ENCODE measurements at regions not wholly inside any gene's neighbourhood (a gene's known extent, or its start where the extent isn't known, plus 50 kb on each side); places are given as distances from the start of the nearest gene placed in this dataset.

DNA sequence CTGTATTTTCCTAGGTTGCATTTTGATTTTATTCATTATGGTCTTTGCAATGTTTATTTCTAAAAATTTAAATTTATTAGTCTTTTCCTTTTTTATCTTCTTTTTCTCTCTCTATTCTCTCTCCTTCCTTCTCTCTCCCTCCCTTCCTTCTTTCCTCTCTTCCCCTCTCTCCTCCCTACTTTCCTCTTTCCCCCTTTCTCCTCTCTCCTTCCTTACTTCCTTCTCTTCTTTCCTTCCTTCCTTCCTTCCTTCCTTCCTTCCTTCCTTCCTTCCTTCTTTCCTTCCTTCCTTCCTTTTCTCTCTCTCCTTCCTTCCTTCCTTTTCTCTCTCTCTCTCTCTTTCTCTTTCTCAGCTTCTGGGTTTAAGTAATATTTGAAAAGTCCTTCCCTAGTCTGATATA lies 72.8 kb upstream of the RASGRF1 start:
- H3K4me1 Mint-ChIP-seq, result peaks cover 5% of the 10 kb centered on the region
- no peak overlapping the region for H3K27ac Mint-ChIP-seq
- POLR2A ChIA-PET, result no interaction called here
- peaks cover 15% of the 10 kb centered on the region for H3K9me3 Mint-ChIP-seq
- DNase-seq, result no peak
- no peak for ATAC-seq (ENCODE audit: low read depth)
- CTCF ChIA-PET, result no interaction called here
- H3K36me3 Mint-ChIP-seq (ENCODE audit: low read depth), result no peaks in the 10 kb centered on the region
- H3K27me3 Mint-ChIP-seq, result peaks cover 5% of the 10 kb centered on the region
- H3K4me3 Mint-ChIP-seq, result no peak overlapping the region
- intact Hi-C loops (cut with micrococcal nuclease), result no loop called here
- TF ChIP-seq, protein P1, sequence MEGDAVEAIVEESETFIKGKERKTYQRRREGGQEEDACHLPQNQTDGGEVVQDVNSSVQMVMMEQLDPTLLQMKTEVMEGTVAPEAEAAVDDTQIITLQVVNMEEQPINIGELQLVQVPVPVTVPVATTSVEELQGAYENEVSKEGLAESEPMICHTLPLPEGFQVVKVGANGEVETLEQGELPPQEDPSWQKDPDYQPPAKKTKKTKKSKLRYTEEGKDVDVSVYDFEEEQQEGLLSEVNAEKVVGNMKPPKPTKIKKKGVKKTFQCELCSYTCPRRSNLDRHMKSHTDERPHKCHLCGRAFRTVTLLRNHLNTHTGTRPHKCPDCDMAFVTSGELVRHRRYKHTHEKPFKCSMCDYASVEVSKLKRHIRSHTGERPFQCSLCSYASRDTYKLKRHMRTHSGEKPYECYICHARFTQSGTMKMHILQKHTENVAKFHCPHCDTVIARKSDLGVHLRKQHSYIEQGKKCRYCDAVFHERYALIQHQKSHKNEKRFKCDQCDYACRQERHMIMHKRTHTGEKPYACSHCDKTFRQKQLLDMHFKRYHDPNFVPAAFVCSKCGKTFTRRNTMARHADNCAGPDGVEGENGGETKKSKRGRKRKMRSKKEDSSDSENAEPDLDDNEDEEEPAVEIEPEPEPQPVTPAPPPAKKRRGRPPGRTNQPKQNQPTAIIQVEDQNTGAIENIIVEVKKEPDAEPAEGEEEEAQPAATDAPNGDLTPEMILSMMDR (IDR thresholded peaks at IDR 0.05), result no peak

DNA sequence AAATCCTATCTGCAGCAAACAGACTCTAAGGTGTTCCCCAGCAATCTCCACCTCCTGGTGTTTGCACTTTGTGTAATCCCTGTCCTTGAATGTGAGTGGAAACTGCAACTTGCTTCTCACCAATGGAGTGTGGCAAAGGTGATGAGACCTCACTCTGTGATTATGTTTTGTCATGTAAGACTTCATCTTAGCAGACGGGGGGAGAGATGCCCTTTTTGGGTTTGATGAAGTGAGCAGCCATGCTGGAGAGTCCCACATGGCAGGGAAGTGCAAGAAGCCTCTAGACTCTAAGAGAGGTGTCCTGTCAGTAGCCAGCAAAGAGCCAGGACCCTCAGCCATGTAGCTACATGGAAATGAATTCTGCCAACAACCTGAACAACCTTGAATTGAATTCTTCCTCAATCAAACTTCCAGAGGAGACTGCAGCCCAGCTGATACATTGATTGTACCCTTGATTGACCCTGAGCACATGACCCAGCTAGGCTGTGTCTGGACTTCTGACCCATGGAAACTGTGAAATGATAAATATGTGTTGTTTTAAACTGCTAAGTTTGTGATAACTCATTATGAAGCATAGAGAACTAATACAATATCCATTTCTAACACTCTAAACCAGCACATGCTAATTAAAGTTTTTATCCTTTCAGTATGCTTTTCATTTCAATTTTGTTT lies 71.4 kb upstream of the RASGRF1 start:
- H3K9me3 Mint-ChIP-seq, result peaks cover 15% of the 10 kb centered on the region

DNA sequence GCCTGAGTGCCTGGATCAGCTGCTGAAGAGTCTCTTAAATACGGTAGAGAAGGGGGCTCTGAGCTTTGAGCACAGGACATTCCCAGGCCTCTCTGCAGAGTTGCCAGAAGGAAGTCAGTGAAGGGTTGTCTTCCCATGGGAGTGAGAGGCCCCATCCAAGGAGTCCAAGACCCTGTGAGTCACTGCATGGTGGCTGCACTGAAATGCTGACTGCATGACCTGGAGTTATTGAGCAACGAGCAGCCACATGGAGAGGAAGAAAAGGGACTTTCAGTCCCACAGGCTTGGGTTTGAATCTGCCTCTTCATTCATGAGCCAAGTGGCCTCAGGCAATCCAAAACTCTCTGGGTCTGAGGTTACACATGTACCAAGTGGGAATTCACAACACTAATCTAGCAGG lies 69.6 kb upstream of the RASGRF1 start:
- CTCF ChIA-PET, result no interaction called here
- H3K36me3 Mint-ChIP-seq (ENCODE audit: low read depth), result no peaks in the 10 kb centered on the region

More for the DNA sequence above, 71.4 kb upstream of the RASGRF1 start:
- CTCF ChIA-PET, result no interaction called here
- POLR2A ChIA-PET, result no interaction called here
- TF ChIP-seq, protein P1 (IDR thresholded peaks at IDR 0.05), result no peak
- Mint-ChIP-seq H3K27ac (no peak overlapping the region), H3K4me3 (no peak overlapping the region), H3K36me3 (ENCODE audit: low read depth) (no peaks in the 10 kb centered on the region), H3K4me1 (peaks cover 5% of the 10 kb centered on the region), H3K27me3 (peaks cover 5% of the 10 kb centered on the region)
- ATAC-seq (ENCODE audit: low read depth), result no peak
- intact Hi-C loops (cut with micrococcal nuclease), result no loop called here
- no peak for DNase-seq

DNA sequence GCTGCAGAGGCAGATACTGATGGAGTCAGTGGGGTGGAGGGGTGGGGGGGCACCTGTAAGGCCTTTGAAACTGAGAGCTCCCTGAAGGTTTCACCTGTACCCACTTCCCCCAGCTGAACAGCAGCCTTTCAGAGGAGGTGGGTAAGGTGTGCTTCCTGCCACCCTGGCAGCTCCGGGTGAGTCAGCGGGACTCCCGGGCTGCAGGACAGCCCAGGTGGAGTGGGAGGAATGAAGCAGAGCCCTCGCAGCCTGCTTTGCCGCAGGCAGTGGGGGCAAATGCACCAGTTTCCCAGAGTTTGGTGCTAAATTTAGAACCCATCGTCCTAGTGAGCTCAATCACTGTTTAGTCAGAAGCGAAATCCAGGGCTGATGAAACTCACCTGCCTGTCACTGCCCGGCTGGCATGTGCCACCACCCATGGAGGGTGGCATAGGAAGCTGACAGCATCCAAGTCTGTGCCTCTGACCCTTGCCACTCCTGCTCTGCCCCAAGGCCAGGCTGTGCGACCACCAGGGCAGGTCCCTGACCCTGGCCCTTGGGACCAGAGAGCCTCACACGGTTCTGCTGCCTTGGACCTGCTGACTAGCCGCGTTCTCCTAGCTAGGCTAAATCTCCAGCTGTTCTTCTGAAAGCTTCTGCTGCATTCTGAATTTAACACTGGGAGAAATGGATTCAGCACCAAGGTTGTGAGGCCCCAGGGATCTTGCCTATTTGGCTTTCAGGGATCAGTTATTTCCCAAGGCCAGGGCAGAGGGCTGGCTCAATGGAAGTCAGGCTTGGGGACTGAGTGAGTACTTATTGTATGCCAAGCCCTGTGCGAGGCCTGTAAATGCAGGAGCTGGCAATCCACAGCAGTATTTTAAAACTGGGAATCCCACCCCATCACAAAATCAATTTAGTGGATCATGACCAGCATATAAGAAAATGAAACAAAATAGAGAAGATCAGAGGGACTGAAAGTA lies 67.3 kb upstream of the RASGRF1 start:
- ChIA-PET CTCF (no interaction called here), POLR2A (no interaction called here)
- H3K4me3 Mint-ChIP-seq, result no peak overlapping the region
- intact Hi-C loops (cut with micrococcal nuclease), result no loop called here
- H3K27me3 Mint-ChIP-seq, result peaks cover 3% of the 10 kb centered on the region
- no peak for ATAC-seq (ENCODE audit: low read depth)
- no peaks in the 10 kb centered on the region for H3K36me3 Mint-ChIP-seq (ENCODE audit: low read depth)
- no peaks in the 10 kb centered on the region for H3K4me1 Mint-ChIP-seq
- no peak overlapping the region for H3K27ac Mint-ChIP-seq
- DNase-seq, result no peak
- TF ChIP-seq, protein P1 (IDR thresholded peaks at IDR 0.05), result no peak
- no peaks in the 10 kb centered on the region for H3K9me3 Mint-ChIP-seq

More for the DNA sequence above, 69.6 kb upstream of the RASGRF1 start:
- Mint-ChIP-seq H3K27me3 (peaks cover 8% of the 10 kb centered on the region), H3K9me3 (peaks cover 9% of the 10 kb centered on the region), H3K27ac (no peak overlapping the region), H3K4me1 (no peaks in the 10 kb centered on the region), H3K4me3 (no peak overlapping the region)
- TF ChIP-seq, protein P1 (IDR thresholded peaks at IDR 0.05), result no peak
- ATAC-seq (ENCODE audit: low read depth), result no peak
- POLR2A ChIA-PET, result no interaction called here
- intact Hi-C loops (cut with micrococcal nuclease), result no loop called here
- no peak for DNase-seq

DNA sequence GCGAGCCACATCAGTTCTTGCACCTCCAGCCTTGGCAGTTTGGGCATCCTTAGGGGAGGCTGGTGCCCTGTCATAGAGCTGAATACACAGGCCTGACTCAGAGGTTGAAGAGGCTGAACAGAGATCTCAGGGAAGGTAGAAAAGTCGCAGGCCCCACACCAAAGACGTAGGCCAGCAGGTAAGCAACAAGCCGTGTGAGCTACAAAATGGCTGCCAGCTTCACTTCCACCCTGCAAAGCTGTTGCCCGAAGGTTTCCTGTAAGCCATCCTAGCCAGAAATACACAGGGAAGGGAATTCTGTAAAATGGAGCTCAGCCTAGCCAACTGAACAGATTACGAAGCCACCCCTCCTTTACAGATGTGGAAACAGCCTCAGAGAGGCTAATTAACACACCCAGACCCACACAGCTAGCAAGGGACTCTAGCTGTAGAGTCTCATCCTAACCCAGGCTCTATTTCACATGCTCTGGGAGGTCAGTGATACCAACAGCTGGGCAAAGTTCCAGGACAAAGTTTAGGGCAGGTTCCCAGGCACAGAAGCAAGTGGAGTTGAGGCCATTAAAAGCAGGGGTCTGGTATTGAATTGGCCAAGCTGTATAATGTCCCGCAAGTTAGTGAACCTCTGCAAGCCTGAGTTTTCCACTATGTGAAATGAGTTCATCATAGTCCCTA lies 66.3 kb upstream of the RASGRF1 start:
- ChIA-PET CTCF (no interaction called here), POLR2A (no interaction called here)
- no peak overlapping the region for H3K4me3 Mint-ChIP-seq
- no peak overlapping the region for H3K27ac Mint-ChIP-seq
- DNase-seq (no peak), ATAC-seq (ENCODE audit: low read depth) (no peak)
- intact Hi-C loops (cut with micrococcal nuclease), result no loop called here
- H3K9me3 Mint-ChIP-seq, result no peaks in the 10 kb centered on the region
- no peaks in the 10 kb centered on the region for H3K4me1 Mint-ChIP-seq
- H3K27me3 Mint-ChIP-seq, result peaks cover 3% of the 10 kb centered on the region
- no peaks in the 10 kb centered on the region for H3K36me3 Mint-ChIP-seq (ENCODE audit: low read depth)
- TF ChIP-seq, protein P1 (IDR thresholded peaks at IDR 0.05), result no peak

Data from activated B cell treated with CpG ODN at 0.5 μM for 24 hours (primary cell).